ENCODE measurements at regions not wholly inside any gene's neighbourhood (a gene's known extent, or its start where the extent isn't known, plus 50 kb on each side); places are given as distances from the start of the nearest gene placed in this dataset.

GRCh38 chr9:28502189-28502588 is 928.9 kb upstream of the C9orf72 start:
- intact Hi-C loops (cut with micrococcal nuclease), result no loop called here

GRCh38 chr9:28502741-28503140 is 929.5 kb upstream of the C9orf72 start:
- no TSS peak for BruUV-seq (replicated peaks)
- Histone ChIP-seq H3K9me2 (ENCODE audit: insufficient read depth) (no peaks in the 10 kb centered on the region), H4K20me1 (ENCODE audit: insufficient read depth) (no peaks in the 10 kb centered on the region), H3K79me2 (ENCODE audit: insufficient read depth, low read length) (no peaks in the 10 kb centered on the region), H3K9me3 (ENCODE audit: control insufficient read depth in 1 of 2, insufficient read depth in 1 of 2, low read depth in 1 of 2, low read length in 2 of 2) (peaks cover 0 to 6% of the 10 kb centered on the region in 2 experiments; a peak in 1 of 4 replicates), H3K4me3 (replicated peaks in 1 of 2; ENCODE audit: low read depth in 1 of 2, low read length in 2 of 2) (no peak overlapping the region), H3K27ac (ENCODE audit: low read depth, low read length) (no peak overlapping the region), H2AFZ (ENCODE audit: low read depth, low read length, poor library complexity, severe bottlenecking) (no peak overlapping the region), H3K36me3 (ENCODE audit: control insufficient read depth in 1 of 2, insufficient read depth in 2 of 2, low read length in 2 of 2) (no peaks in the 10 kb centered on the region), H3K4me1 (ENCODE audit: control insufficient read depth in 1 of 2, insufficient read depth in 2 of 2, low read length in 2 of 2) (no peaks in the 10 kb centered on the region), H3K4me2 (ENCODE audit: low read length) (no peak overlapping the region), H3K27me3 (ENCODE audit: insufficient read depth, low read length) (no peaks in the 10 kb centered on the region), H3K9ac (ENCODE audit: low read length) (no peak overlapping the region)
- intact Hi-C loops (cut with micrococcal nuclease), result no loop called here
- ATAC-seq (no peak), DNase-seq (ENCODE audit: low read depth, low spot score) (no peak)
- RAD21 ChIA-PET (ENCODE audit: low non-redundant PET in 1 of 2, low total read pairs in 2 of 2, uncharacterized antibody in 2 of 2, unreplicated experiment in 2 of 2), result no interaction called here
- CTCF ChIA-PET, result no interaction called here
- POLR2A ChIA-PET, result no interaction called here
- no peak for TF ChIP-seq ZNF274 (IDR thresholded peaks at IDR 0.05; ENCODE audit: low read depth, low read length)
- no peak for TF ChIP-seq SIN3A (IDR thresholded peaks at IDR 0.05; ENCODE audit: low read depth)
- TF ChIP-seq CBX3 (IDR thresholded peaks at IDR 0.05; ENCODE audit: low read depth), result no peak
- no peak for TF ChIP-seq JUND (IDR thresholded peaks at IDR 0.05)
- no peak for TF ChIP-seq POLR2A (IDR thresholded peaks at IDR 0.05; ENCODE audit: borderline replicate concordance, extremely low read depth, insufficient read depth, insufficient read length)
- TF ChIP-seq TCF7L2 (IDR thresholded peaks at IDR 0.05; ENCODE audit: borderline replicate concordance, extremely low read depth, insufficient read depth, insufficient read length), result no peak
- TF ChIP-seq CEBPB (IDR thresholded peaks at IDR 0.05; ENCODE audit: low read depth), result no peak
- TF ChIP-seq, protein P1, sequence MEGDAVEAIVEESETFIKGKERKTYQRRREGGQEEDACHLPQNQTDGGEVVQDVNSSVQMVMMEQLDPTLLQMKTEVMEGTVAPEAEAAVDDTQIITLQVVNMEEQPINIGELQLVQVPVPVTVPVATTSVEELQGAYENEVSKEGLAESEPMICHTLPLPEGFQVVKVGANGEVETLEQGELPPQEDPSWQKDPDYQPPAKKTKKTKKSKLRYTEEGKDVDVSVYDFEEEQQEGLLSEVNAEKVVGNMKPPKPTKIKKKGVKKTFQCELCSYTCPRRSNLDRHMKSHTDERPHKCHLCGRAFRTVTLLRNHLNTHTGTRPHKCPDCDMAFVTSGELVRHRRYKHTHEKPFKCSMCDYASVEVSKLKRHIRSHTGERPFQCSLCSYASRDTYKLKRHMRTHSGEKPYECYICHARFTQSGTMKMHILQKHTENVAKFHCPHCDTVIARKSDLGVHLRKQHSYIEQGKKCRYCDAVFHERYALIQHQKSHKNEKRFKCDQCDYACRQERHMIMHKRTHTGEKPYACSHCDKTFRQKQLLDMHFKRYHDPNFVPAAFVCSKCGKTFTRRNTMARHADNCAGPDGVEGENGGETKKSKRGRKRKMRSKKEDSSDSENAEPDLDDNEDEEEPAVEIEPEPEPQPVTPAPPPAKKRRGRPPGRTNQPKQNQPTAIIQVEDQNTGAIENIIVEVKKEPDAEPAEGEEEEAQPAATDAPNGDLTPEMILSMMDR (IDR thresholded peaks at IDR 0.05 in 2 of 3, conservative IDR thresholded peaks at IDR 0.05 in 1 of 3; ENCODE audit: borderline replicate concordance in 1 of 3, insufficient read depth in 1 of 3, low read depth in 2 of 3, low read length in 2 of 3), result no peak
- TF ChIP-seq EZH2phosphoT487 (IDR thresholded peaks at IDR 0.05; ENCODE audit: borderline replicate concordance), result no peak
- TF ChIP-seq ATF3 (IDR thresholded peaks at IDR 0.05), result no peak
- no peak for TF ChIP-seq SRF (IDR thresholded peaks at IDR 0.05; ENCODE audit: low read depth)
- no peak for TF ChIP-seq ELF1 (IDR thresholded peaks at IDR 0.05; ENCODE audit: borderline replicate concordance, low read depth)
- TF ChIP-seq POLR2AphosphoS5 (IDR thresholded peaks at IDR 0.05; ENCODE audit: low read depth, low read length), result no peak
- TF ChIP-seq YY1 (IDR thresholded peaks at IDR 0.05; ENCODE audit: extremely low read depth, insufficient replicate concordance, low read depth, low read length), result no peak
- no peak for TF ChIP-seq EGR1 (IDR thresholded peaks at IDR 0.05; ENCODE audit: low read depth)
- TF ChIP-seq ZFX (IDR thresholded peaks at IDR 0.05), result no peak

More at GRCh38 chr9:28502189-28502588, 928.9 kb upstream of the C9orf72 start:
- no peaks in the 10 kb centered on the region for H3K4me1 ChIP-seq (ENCODE audit: control insufficient read depth in 1 of 2, insufficient read depth in 2 of 2, low read length in 2 of 2)
- H3K9me2 ChIP-seq (ENCODE audit: insufficient read depth), result no peaks in the 10 kb centered on the region
- H3K79me2 ChIP-seq (ENCODE audit: insufficient read depth, low read length), result no peaks in the 10 kb centered on the region
- no peak overlapping the region for H3K9ac ChIP-seq (ENCODE audit: low read length)
- BruUV-seq (replicated peaks), result no TSS peak
- H3K27me3 ChIP-seq (ENCODE audit: insufficient read depth, low read length), result no peaks in the 10 kb centered on the region
- POLR2A ChIA-PET, result no interaction called here
- DNase-seq (ENCODE audit: low read depth, low spot score) (no peak), ATAC-seq (no peak)
- no peaks in the 10 kb centered on the region for H3K36me3 ChIP-seq (ENCODE audit: control insufficient read depth in 1 of 2, insufficient read depth in 2 of 2, low read length in 2 of 2)
- no peak overlapping the region for H2AFZ ChIP-seq (ENCODE audit: low read depth, low read length, poor library complexity, severe bottlenecking)
- TF ChIP-seq JUND (IDR thresholded peaks at IDR 0.05) (no peak), ZFX (IDR thresholded peaks at IDR 0.05) (no peak)
- TF ChIP-seq, protein P1 (IDR thresholded peaks at IDR 0.05 in 2 of 3, conservative IDR thresholded peaks at IDR 0.05 in 1 of 3; ENCODE audit: borderline replicate concordance in 1 of 3, insufficient read depth in 1 of 3, low read depth in 2 of 3, low read length in 2 of 3), result no peak
- no peak overlapping the region for H3K4me2 ChIP-seq (ENCODE audit: low read length)
- no peaks in the 10 kb centered on the region for H4K20me1 ChIP-seq (ENCODE audit: insufficient read depth)
- no peak overlapping the region for H3K27ac ChIP-seq (ENCODE audit: low read depth, low read length)
- peaks cover 0 to 6% of the 10 kb centered on the region in 2 experiments; a peak in 1 of 4 replicates for H3K9me3 ChIP-seq (ENCODE audit: control insufficient read depth in 1 of 2, insufficient read depth in 1 of 2, low read depth in 1 of 2, low read length in 2 of 2)
- CTCF ChIA-PET, result no interaction called here
- no peak overlapping the region for H3K4me3 ChIP-seq (replicated peaks in 1 of 2; ENCODE audit: low read depth in 1 of 2, low read length in 2 of 2)
- RAD21 ChIA-PET (ENCODE audit: low non-redundant PET in 1 of 2, low total read pairs in 2 of 2, uncharacterized antibody in 2 of 2, unreplicated experiment in 2 of 2), result no interaction called here
